ENCODE measurements at regions not wholly inside any gene's neighbourhood (a gene's known extent, or its start where the extent isn't known, plus 50 kb on each side); places are given as distances from the start of the nearest gene placed in this dataset.
A peak's percentile ranks its signal among the peaks of the same experiment; 100 is the strongest.
"Not testable (repeated sequence)": the region's sequence is repeated elsewhere in the genome, so short reads cannot be mapped to it uniquely, and the experiment has no call there.

GRCh38 chr12:126451809-126452208 lies 1386.6 kb downstream of the AACS start (continued):
- no peak for TF ChIP-seq ZNF462 (CRISPR knock-in tag; IDR thresholded peaks at IDR 0.05)
- TF ChIP-seq STAT1 (IDR thresholded peaks at IDR 0.05; ENCODE audit: unreplicated experiment): no peak

- H3K4me1 Mint-ChIP-seq; H3K27ac ChIP-seq (ENCODE audit: low read depth); H3K4me2 ChIP-seq; H3K9me2 ChIP-seq (ENCODE audit: insufficient read depth); H3F3A ChIP-seq (replicated peaks; ENCODE audit: low read depth); H3K27ac Mint-ChIP-seq; H2AFZ ChIP-seq; H3K4me3 Mint-ChIP-seq; H3K79me2 ChIP-seq (replicated peaks; ENCODE audit: insufficient read depth); H4K20me1 ChIP-seq (replicated peaks; ENCODE audit: insufficient read depth); DNase-seq (ENCODE audit: low spot score); H3K4me1 ChIP-seq (ENCODE audit: insufficient read depth); H3K36me3 ChIP-seq (ENCODE audit: insufficient read depth); ATAC-seq; H3K4me3 ChIP-seq; H3K27me3 Mint-ChIP-seq (ENCODE audit: insufficient read depth, low read depth, poor library complexity); H3K27me3 ChIP-seq (ENCODE audit: insufficient read depth): not testable (repeated sequence)
- Mint-ChIP-seq H3K9me3 (peaks cover 96% of the 10 kb centered on the region), H3K36me3 (ENCODE audit: low read depth) (peaks cover 52% of the 10 kb centered on the region)
Measured at GRCh38 chr12:126452686-126453085, 1387.5 kb downstream of the AACS start.

GRCh38 chr12:126454581-126454980 lies 1389.3 kb downstream of the AACS start:
- Histone ChIP-seq H3K4me1 (ENCODE audit: insufficient read depth) (0 out of 2 replicates have a peak, but pooled peaks cover 7% of the 10 kb centered on the region), H3K4me3 (no peak overlapping the region), H3K36me3 (ENCODE audit: insufficient read depth) (no peaks in the 10 kb centered on the region), H3K27me3 (ENCODE audit: insufficient read depth) (no peaks in the 10 kb centered on the region), H3F3A (replicated peaks; ENCODE audit: low read depth) (no peaks in the 10 kb centered on the region), H3K9me2 (ENCODE audit: insufficient read depth) (no peaks in the 10 kb centered on the region; the same call in 1 of the 2 replicates), H3K79me2 (replicated peaks; ENCODE audit: insufficient read depth) (no peaks in the 10 kb centered on the region), H3K27ac (ENCODE audit: low read depth) (no peak overlapping the region), H3K4me2 (no peak overlapping the region), H4K20me1 (replicated peaks; ENCODE audit: insufficient read depth) (no peaks in the 10 kb centered on the region), H2AFZ (0 out of 2 replicates have a peak overlapping the region, but pooled peaks have one; percentile 38)
- no peak for ATAC-seq
- Mint-ChIP-seq H3K36me3 (ENCODE audit: low read depth) (peaks cover 51% of the 10 kb centered on the region), H3K9me3 (peaks cover 96% of the 10 kb centered on the region), H3K27ac (no peak overlapping the region), H3K4me1 (no peaks in the 10 kb centered on the region), H3K4me3 (no peak overlapping the region), H3K27me3 (ENCODE audit: insufficient read depth, low read depth, poor library complexity) (peaks cover 2% of the 10 kb centered on the region)
- peak; percentile 8 for DNase-seq (ENCODE audit: low spot score)
- no peak for TF ChIP-seq NANOG (IDR thresholded peaks at IDR 0.05; ENCODE audit: borderline replicate concordance)
- TF ChIP-seq ETS1 (IDR thresholded peaks at IDR 0.05): no peak
- no peak for TF ChIP-seq EZH2 (IDR thresholded peaks at IDR 0.05; ENCODE audit: low read depth, unreplicated experiment)
- TF ChIP-seq EZH2phosphoT487 (IDR thresholded peaks at IDR 0.05; ENCODE audit: unreplicated experiment): no peak
- no peak for TF ChIP-seq POLR2AphosphoS5 (IDR thresholded peaks at IDR 0.05; ENCODE audit: low read depth)
- no peak for TF ChIP-seq REST (IDR thresholded peaks at IDR 0.05; ENCODE audit: unreplicated experiment)
